Activated naive CD8-positive, alpha-beta T cell treated with anti-CD3 and anti-CD28 coated beads for 36 hours (primary cell): ENCODE measurements at regions not wholly inside any gene's neighbourhood (a gene's known extent, or its start where the extent isn't known, plus 50 kb on each side); places are given as distances from the start of the nearest gene placed in this dataset.

Source experiments
- DNase-seq: peaks from one replicate; pipeline ENCODE4 v3.0.0; 2021
- H3K27ac Mint-ChIP-seq: one replicate; pipeline ENCODE4 v1.8.0; 2022; ENCODE audit warnings: mild to moderate bottlenecking, moderate library complexity, mixed read lengths
- H3K27me3 Mint-ChIP-seq: one replicate; pipeline ENCODE4 v1.8.0; 2022; ENCODE audit warnings: mild to moderate bottlenecking, mixed read lengths
- H3K36me3 Mint-ChIP-seq: one replicate; pipeline ENCODE4 v1.8.0; 2021; ENCODE audit warnings: mild to moderate bottlenecking, mixed read lengths
- H3K4me1 Mint-ChIP-seq: one replicate; pipeline ENCODE4 v1.8.0; 2021; ENCODE audit warnings: mixed read lengths
- H3K4me3 Mint-ChIP-seq: one replicate; pipeline ENCODE4 v1.8.0; 2022; ENCODE audit warnings: mild to moderate bottlenecking, moderate library complexity, mixed read lengths
- H3K9me3 Mint-ChIP-seq: one replicate; pipeline ENCODE4 v1.8.0; 2022; ENCODE audit warnings: mixed read lengths

DNA sequence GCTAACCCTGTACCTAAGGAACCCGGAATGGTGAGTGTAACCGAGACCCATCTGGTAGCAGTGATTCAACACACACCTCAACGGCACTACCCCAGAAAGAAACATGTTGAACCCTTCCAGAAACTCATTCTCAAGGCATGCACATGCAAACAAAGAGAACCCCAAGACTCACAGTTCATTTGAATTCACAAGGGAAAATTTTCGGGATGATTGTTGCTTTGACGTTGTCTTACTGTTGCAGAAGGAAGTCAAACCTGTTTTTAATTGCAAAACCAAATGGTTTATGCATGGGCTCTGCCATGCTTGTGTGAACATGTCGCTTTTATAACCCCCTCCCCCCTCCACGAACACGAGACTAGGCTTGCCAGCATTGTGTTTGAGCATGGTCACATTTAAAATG is 539.7 kb downstream of the GATA3 start:
- Mint-ChIP-seq H3K27ac (no peak overlapping the region), H3K9me3 (no peaks in the 10 kb centered on the region), H3K36me3 (no peaks in the 10 kb centered on the region), H3K4me3 (no peak overlapping the region), H3K27me3 (peaks cover 12% of the 10 kb centered on the region), H3K4me1 (no peaks in the 10 kb centered on the region)
- no peak for DNase-seq

- H3K9me3 Mint-ChIP-seq: peaks cover under 1% of the 10 kb centered on the region
- H3K27ac Mint-ChIP-seq: no peak overlapping the region
- H3K27me3 Mint-ChIP-seq: peaks cover 12% of the 10 kb centered on the region
Observed at GRCh38 chr10:8594711-8595110, 540.2 kb downstream of the GATA3 start.

GRCh38 chr10:8595140-8595539 is 540.7 kb downstream of the GATA3 start:
- Mint-ChIP-seq H3K27me3 (peaks cover 10% of the 10 kb centered on the region), H3K4me3 (no peak overlapping the region), H3K36me3 (no peaks in the 10 kb centered on the region), H3K27ac (no peak overlapping the region), H3K4me1 (no peaks in the 10 kb centered on the region), H3K9me3 (peaks cover 1% of the 10 kb centered on the region)
- no peak for DNase-seq

More at GRCh38 chr10:8594711-8595110, 540.2 kb downstream of the GATA3 start:
- Mint-ChIP-seq H3K36me3 (no peaks in the 10 kb centered on the region), H3K4me1 (no peaks in the 10 kb centered on the region), H3K4me3 (no peak overlapping the region)
- DNase-seq: no peak

DNA sequence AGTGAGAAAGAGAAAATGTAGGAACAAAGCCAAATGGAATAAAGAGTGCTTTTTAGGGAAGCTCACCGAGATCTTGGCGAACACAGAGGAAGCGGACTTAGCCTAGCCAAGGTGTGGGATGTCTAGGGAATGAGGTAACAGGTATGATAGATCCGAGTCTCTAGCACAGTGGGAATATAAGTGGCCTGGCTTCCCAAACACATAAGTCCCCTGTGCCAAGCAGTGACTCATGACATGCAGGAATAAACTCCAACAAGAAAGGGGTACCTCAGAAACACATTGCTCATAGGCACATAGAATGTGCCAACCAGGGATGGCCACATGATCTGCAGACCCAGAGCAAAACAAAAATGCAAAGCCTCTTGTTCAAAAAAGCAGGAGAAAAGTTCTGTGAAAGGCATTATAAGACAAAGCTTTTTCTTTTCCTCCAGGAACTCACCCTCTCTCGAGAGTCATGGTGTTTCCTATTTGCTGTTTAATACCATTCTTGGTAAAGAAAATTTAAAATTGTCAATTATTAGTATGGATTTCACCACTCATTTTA is 542.5 kb downstream of the GATA3 start:
- DNase-seq: no peak
- no peak overlapping the region for H3K27ac Mint-ChIP-seq
- no peaks in the 10 kb centered on the region for H3K36me3 Mint-ChIP-seq
- H3K4me3 Mint-ChIP-seq: no peak overlapping the region
- no peaks in the 10 kb centered on the region for H3K4me1 Mint-ChIP-seq
- H3K27me3 Mint-ChIP-seq: no peaks in the 10 kb centered on the region
- H3K9me3 Mint-ChIP-seq: peaks cover 1% of the 10 kb centered on the region

DNA sequence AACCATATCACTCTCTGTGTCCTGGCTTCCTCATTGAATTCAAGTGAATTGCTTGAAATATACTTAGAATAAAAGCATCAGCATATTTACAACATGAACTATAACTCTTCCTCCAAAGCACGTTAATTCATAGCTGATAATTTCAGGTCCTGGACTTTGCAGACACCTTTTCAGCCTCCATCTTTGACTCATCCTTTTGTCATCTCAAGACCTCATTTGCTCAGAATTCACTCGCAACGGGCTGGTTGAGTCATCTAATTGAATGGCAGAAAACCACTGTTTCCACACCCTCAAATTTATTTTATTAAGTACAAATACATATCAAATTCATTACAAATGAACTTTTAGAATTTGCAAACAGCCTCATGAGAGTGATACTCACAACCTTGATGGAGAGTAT is 545.7 kb downstream of the GATA3 start:
- no peaks in the 10 kb centered on the region for H3K4me1 Mint-ChIP-seq
- peaks cover 3% of the 10 kb centered on the region for H3K9me3 Mint-ChIP-seq
- no peak overlapping the region for H3K4me3 Mint-ChIP-seq
- H3K27me3 Mint-ChIP-seq: no peaks in the 10 kb centered on the region
- no peak for DNase-seq
- H3K36me3 Mint-ChIP-seq: no peaks in the 10 kb centered on the region
- H3K27ac Mint-ChIP-seq: no peak overlapping the region

DNA sequence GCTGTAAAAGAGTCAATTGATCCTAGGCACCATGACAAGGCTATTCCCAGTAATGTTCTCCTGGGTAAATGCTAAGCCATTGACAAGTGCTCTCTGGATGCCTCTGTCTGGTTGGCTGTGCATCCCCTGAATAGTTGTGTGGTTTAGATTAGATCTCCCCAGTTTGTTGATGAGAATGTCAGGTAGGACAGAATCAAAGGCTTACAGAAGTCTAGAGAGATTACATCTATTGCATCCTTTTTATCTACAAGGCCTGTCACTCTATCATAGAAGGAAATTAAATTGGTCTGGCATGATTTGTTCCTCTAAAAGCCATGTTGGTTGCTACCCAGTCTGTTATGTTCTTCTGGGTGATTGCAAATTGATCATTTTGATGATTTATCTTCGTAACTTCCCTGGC is 548.3 kb downstream of the GATA3 start:
- H3K27me3 Mint-ChIP-seq: no peaks in the 10 kb centered on the region
- no peak overlapping the region for H3K4me3 Mint-ChIP-seq
- H3K36me3 Mint-ChIP-seq: peaks cover 1% of the 10 kb centered on the region
- no peaks in the 10 kb centered on the region for H3K4me1 Mint-ChIP-seq
- H3K27ac Mint-ChIP-seq: no peak overlapping the region
- DNase-seq: no peak
- peaks cover 9% of the 10 kb centered on the region for H3K9me3 Mint-ChIP-seq

- Mint-ChIP-seq H3K4me3 (no peak overlapping the region), H3K4me1 (peaks cover 4% of the 10 kb centered on the region), H3K9me3 (peaks cover 8% of the 10 kb centered on the region), H3K27me3 (peaks cover 9% of the 10 kb centered on the region), H3K27ac (no peak overlapping the region), H3K36me3 (no peaks in the 10 kb centered on the region)
- no peak for DNase-seq
Observed at GRCh38 chr10:8614054-8614565, 559.6 kb downstream of the GATA3 start.

- Mint-ChIP-seq H3K9me3 (peaks cover 5% of the 10 kb centered on the region), H3K27me3 (peaks cover 9% of the 10 kb centered on the region), H3K36me3 (no peaks in the 10 kb centered on the region), H3K4me3 (no peak overlapping the region), H3K4me1 (peaks cover 4% of the 10 kb centered on the region), H3K27ac (no peak overlapping the region)
- DNase-seq: no peak
Observed at GRCh38 chr10:8615118-8615517, 560.6 kb downstream of the GATA3 start.

DNA sequence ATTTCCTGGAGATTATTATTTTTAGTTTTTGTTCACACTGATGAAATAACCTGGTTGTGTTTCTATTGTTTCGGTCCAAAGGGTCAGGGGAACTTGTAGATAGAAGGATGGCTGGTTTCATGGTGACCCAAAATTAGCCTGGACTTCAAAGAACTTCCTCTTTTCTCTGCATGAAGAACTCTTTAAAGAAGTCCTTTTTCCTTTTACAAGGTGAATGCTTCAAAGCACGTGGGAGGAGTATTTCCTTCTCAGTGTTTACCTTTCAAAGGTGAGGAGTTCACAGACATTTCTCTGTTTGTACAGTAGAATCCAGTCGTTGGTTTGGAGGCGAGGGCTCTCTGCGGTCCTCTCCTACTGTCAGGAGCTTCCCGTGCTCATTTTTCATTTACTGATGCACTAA is 561.7 kb downstream of the GATA3 start:
- peaks cover 4% of the 10 kb centered on the region for H3K4me1 Mint-ChIP-seq
- H3K4me3 Mint-ChIP-seq: no peak overlapping the region
- H3K27ac Mint-ChIP-seq: no peak overlapping the region
- DNase-seq: no peak
- H3K9me3 Mint-ChIP-seq: peaks cover 5% of the 10 kb centered on the region
- peaks cover 9% of the 10 kb centered on the region for H3K27me3 Mint-ChIP-seq
- H3K36me3 Mint-ChIP-seq: no peaks in the 10 kb centered on the region

GRCh38 chr10:8617792-8618191 is 563.3 kb downstream of the GATA3 start:
- Mint-ChIP-seq H3K4me1 (peaks cover 4% of the 10 kb centered on the region), H3K9me3 (no peaks in the 10 kb centered on the region), H3K27me3 (peaks cover 9% of the 10 kb centered on the region), H3K27ac (no peak overlapping the region), H3K36me3 (no peaks in the 10 kb centered on the region), H3K4me3 (no peak overlapping the region)
- no peak for DNase-seq

DNA sequence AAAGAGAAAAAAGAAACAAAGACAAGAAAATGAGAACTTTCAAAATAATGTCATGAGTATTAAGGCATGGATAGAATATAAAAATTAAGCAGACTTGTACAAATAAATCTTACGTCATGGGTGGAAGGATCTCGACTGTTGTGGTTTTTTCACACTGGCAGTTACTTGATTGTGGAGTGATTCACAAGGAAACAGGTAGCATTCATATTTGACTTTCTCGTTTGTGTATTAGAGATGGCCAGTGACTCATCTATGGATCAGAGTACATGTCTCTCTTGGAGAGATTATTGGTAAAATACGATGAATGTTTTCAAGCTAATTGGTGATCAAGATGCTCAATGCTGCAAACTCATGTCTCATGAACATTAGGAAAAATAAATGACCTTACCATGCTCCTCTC is 564.3 kb downstream of the GATA3 start:
- H3K4me1 Mint-ChIP-seq: peaks cover 4% of the 10 kb centered on the region
- no peak for DNase-seq
- H3K9me3 Mint-ChIP-seq: no peaks in the 10 kb centered on the region
- H3K36me3 Mint-ChIP-seq: no peaks in the 10 kb centered on the region
- H3K27me3 Mint-ChIP-seq: peaks cover 9% of the 10 kb centered on the region
- no peak overlapping the region for H3K4me3 Mint-ChIP-seq
- H3K27ac Mint-ChIP-seq: no peak overlapping the region

GRCh38 chr10:8628351-8628750 is 573.9 kb downstream of the GATA3 start:
- peaks cover 4% of the 10 kb centered on the region for H3K27me3 Mint-ChIP-seq
- H3K36me3 Mint-ChIP-seq: no peaks in the 10 kb centered on the region
- H3K4me3 Mint-ChIP-seq: no peak overlapping the region
- H3K9me3 Mint-ChIP-seq: no peaks in the 10 kb centered on the region
- no peak for DNase-seq
- no peaks in the 10 kb centered on the region for H3K4me1 Mint-ChIP-seq
- H3K27ac Mint-ChIP-seq: no peak overlapping the region

DNA sequence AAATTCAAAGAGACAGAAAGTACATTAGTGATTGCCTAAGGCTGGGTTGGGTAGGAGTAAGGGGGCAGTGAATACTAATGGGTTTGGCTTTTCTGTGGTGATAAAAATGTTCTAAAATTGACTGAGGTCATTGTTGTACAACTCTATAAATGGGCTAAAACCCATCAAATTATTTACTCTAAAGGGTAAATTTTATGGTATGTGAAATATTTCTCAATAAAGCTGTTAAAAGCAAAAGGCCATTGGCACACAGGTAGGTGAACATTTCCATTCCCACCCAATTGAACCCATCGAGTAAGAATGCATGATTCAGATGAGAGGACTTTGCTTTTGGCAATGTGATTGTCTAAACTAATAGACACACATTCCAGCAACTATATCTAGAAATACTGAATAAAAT is 579.4 kb downstream of the GATA3 start:
- Mint-ChIP-seq H3K27ac (no peak overlapping the region), H3K4me1 (no peaks in the 10 kb centered on the region), H3K36me3 (no peaks in the 10 kb centered on the region), H3K4me3 (no peak overlapping the region), H3K27me3 (peaks cover 5% of the 10 kb centered on the region), H3K9me3 (no peaks in the 10 kb centered on the region)
- no peak for DNase-seq

GRCh38 chr10:8636371-8636770 is 581.9 kb downstream of the GATA3 start:
- DNase-seq: no peak
- H3K36me3 Mint-ChIP-seq: no peaks in the 10 kb centered on the region
- H3K27me3 Mint-ChIP-seq: peaks cover 3% of the 10 kb centered on the region
- no peak overlapping the region for H3K4me3 Mint-ChIP-seq
- no peak overlapping the region for H3K27ac Mint-ChIP-seq
- H3K4me1 Mint-ChIP-seq: no peaks in the 10 kb centered on the region
- H3K9me3 Mint-ChIP-seq: no peaks in the 10 kb centered on the region

- no peak overlapping the region for H3K4me3 Mint-ChIP-seq
- H3K36me3 Mint-ChIP-seq: no peaks in the 10 kb centered on the region
- no peak overlapping the region for H3K27ac Mint-ChIP-seq
- H3K27me3 Mint-ChIP-seq: peaks cover 3% of the 10 kb centered on the region
- H3K4me1 Mint-ChIP-seq: no peaks in the 10 kb centered on the region
- no peaks in the 10 kb centered on the region for H3K9me3 Mint-ChIP-seq
- no peak for DNase-seq
Observed at GRCh38 chr10:8637640-8638039, 583.2 kb downstream of the GATA3 start.

DNA sequence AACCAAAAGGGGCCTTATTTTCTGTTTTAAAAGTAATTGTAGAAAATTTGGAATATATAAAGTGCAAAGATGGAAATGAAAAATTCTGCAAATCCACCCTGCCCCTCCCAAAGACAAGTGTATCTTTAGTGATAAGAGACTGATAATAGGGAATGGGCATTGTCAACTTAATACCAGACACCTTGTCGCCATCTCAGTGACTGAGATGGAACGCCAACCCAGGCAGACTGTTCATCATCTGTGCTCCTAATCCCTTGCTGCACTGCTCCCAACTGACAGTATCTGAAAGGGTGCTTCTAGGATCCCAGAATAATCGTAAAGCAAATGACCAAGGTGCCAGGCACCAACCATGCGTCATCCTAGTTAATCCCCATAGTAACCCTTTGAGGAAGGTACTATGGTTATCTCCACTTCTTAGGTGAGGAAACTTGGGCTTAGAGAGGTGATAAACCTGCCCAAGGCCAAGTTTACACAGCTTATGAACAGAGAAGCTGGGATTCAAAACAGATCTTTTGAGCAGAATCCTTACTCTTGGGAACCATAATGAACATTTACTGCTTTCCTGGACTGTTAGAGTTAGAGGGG is 583.7 kb downstream of the GATA3 start:
- DNase-seq: no peak
- Mint-ChIP-seq H3K4me1 (no peaks in the 10 kb centered on the region), H3K27me3 (peaks cover 3% of the 10 kb centered on the region), H3K36me3 (no peaks in the 10 kb centered on the region), H3K4me3 (no peak overlapping the region), H3K9me3 (no peaks in the 10 kb centered on the region), H3K27ac (no peak overlapping the region)
